Loucy (cell line): ENCODE measurements at regions not wholly inside any gene's neighbourhood (a gene's known extent, or its start where the extent isn't known, plus 50 kb on each side); places are given as distances from the start of the nearest gene placed in this dataset.
A peak's percentile ranks its signal among the peaks of the same experiment; 100 is the strongest.

ENCODE experiments used
- H2AFZ ChIP-seq: fragments of 200-600 bp; sonication (generic); 2 replicates; pipeline ENCODE4 v1.6.0; 2016; ENCODE audit warnings: antibody characterized with exemption, mild to moderate bottlenecking, low read length, moderate library complexity
- H3F3A ChIP-seq: fragments of 200-600 bp; 2 replicates; pipeline ENCODE4 v1.6.0; 2016; ENCODE audit warnings: antibody characterized with exemption, low read depth, mild to moderate bottlenecking
- H3K27me3 ChIP-seq: fragments of 200-600 bp; sonication (generic); 2 replicates; pipeline ENCODE4 v1.6.1; 2014; ENCODE audit warnings: low read length, mild to moderate bottlenecking; ENCODE audit not compliant: insufficient read depth, poor library complexity, severe bottlenecking
- H3K36me3 ChIP-seq: fragments of 200-600 bp; sonication (generic); 2 replicates; pipeline ENCODE4 v1.6.1; 2016; ENCODE audit warnings: low read length; ENCODE audit not compliant: insufficient read depth
- H3K4me1 ChIP-seq: fragments of 200-600 bp; sonication (generic); 2 replicates; pipeline ENCODE4 v1.5.1; 2014; ENCODE audit warnings: low read length, mild to moderate bottlenecking; ENCODE audit not compliant: insufficient read depth, poor library complexity, severe bottlenecking
- H3K4me2 ChIP-seq: fragments of 200-600 bp; sonication (generic); 2 replicates; pipeline ENCODE4 v1.6.0; 2014; ENCODE audit warnings: antibody characterized with exemption, low read length, low read depth, mild to moderate bottlenecking; ENCODE audit not compliant: poor library complexity, severe bottlenecking
- H3K4me3 ChIP-seq: fragments of 200-600 bp; sonication (generic); 2 replicates; pipeline ENCODE4 v1.5.1; 2014; ENCODE audit warnings: low read length, mild to moderate bottlenecking, mixed read lengths; ENCODE audit not compliant: poor library complexity, severe bottlenecking
- H3K79me2 ChIP-seq: fragments of 200-600 bp; sonication (generic); 2 replicates; pipeline ENCODE4 v1.6.1; 2014; ENCODE audit warnings: low read length; ENCODE audit not compliant: insufficient read depth
- H3K9ac ChIP-seq: fragments of 200-600 bp; sonication (generic); 2 replicates; pipeline ENCODE4 v1.6.0; 2014; ENCODE audit warnings: mild to moderate bottlenecking, low read depth, low read length, moderate library complexity; ENCODE audit not compliant: poor library complexity, severe bottlenecking
- H3K9me2 ChIP-seq: fragments of 200-600 bp; sonication (generic); replicated peaks from 2 replicates; pipeline ENCODE4 v1.6.1; 2016; ENCODE audit warnings: low read depth, low read length, mixed read lengths
- H3K9me3 ChIP-seq: fragments of 200-600 bp; sonication (generic); 2 replicates; pipeline ENCODE4 v1.6.1; 2014; ENCODE audit warnings: mild to moderate bottlenecking, antibody characterized with exemption, low read length, low read depth; ENCODE audit not compliant: insufficient read depth
- H4K20me1 ChIP-seq: fragments of 200-600 bp; sonication (generic); 2 replicates; pipeline ENCODE4 v1.6.0; 2014; ENCODE audit warnings: antibody characterized with exemption, low read length, mild to moderate bottlenecking; ENCODE audit not compliant: insufficient read depth, poor library complexity, severe bottlenecking
- CTCF ChIP-seq: fragments of 200-600 bp; sonication (generic); conservative IDR thresholded peaks from 2 replicates; pipeline ENCODE4 v1.5.1; 2014; ENCODE audit warnings: mild to moderate bottlenecking, antibody characterized with exemption, low read length
- EZH2phosphoT487 ChIP-seq: fragments of 200-600 bp; IDR thresholded peaks from 2 replicates; pipeline ENCODE4 v1.6.1; 2018; ENCODE audit warnings: antibody characterized with exemption, mild to moderate bottlenecking, moderate library complexity, borderline replicate concordance

GRCh38 chr3:168850109-168850508 lies 754.4 kb upstream of the GOLIM4 start:
- Histone ChIP-seq H3K4me1 (no peaks in the 10 kb centered on the region), H3K4me3 (no peak overlapping the region), H3K9me3 (no peaks in the 10 kb centered on the region), H3K4me2 (no peak overlapping the region), H3K27me3 (peaks cover 30% of the 10 kb centered on the region), H4K20me1 (no peaks in the 10 kb centered on the region), H3K9me2 (no peaks in the 10 kb centered on the region), H3F3A (no peaks in the 10 kb centered on the region), H3K36me3 (no peaks in the 10 kb centered on the region), H3K9ac (no peak overlapping the region), H2AFZ (no peak overlapping the region), H3K79me2 (no peaks in the 10 kb centered on the region)
- TF ChIP-seq EZH2phosphoT487 (no peak), CTCF (no peak)

GRCh38 chr3:168847291-168847883 lies 751.7 kb upstream of the GOLIM4 start:
- no peaks in the 10 kb centered on the region for H3K36me3 ChIP-seq
- no peaks in the 10 kb centered on the region for H3K4me1 ChIP-seq
- peaks cover 13% of the 10 kb centered on the region for H3K27me3 ChIP-seq
- peak overlapping the region; percentile 47 for H3K4me2 ChIP-seq
- H3K9me3 ChIP-seq = no peaks in the 10 kb centered on the region
- no peak for TF ChIP-seq EZH2phosphoT487
- peak; percentile 88 for TF ChIP-seq CTCF
- H3K9ac ChIP-seq = no peak overlapping the region
- H3F3A ChIP-seq = no peaks in the 10 kb centered on the region
- peak overlapping the region; percentile 63; the same call in 1 of the 2 replicates for H2AFZ ChIP-seq
- peak overlapping the region; percentile 57 for H3K4me3 ChIP-seq
- no peaks in the 10 kb centered on the region for H3K79me2 ChIP-seq
- no peaks in the 10 kb centered on the region for H4K20me1 ChIP-seq
- H3K9me2 ChIP-seq = no peaks in the 10 kb centered on the region

GRCh38 chr3:168844894-168845482 lies 749.3 kb upstream of the GOLIM4 start:
- Histone ChIP-seq H3K4me1 (no peaks in the 10 kb centered on the region), H3K27me3 (peaks cover 4% of the 10 kb centered on the region), H3K79me2 (no peaks in the 10 kb centered on the region), H3F3A (no peaks in the 10 kb centered on the region), H3K9ac (no peak overlapping the region), H4K20me1 (no peaks in the 10 kb centered on the region), H3K9me2 (no peaks in the 10 kb centered on the region), H3K4me2 (no peak overlapping the region), H3K36me3 (no peaks in the 10 kb centered on the region), H2AFZ (no peak overlapping the region), H3K4me3 (no peak overlapping the region), H3K9me3 (no peaks in the 10 kb centered on the region)
- TF ChIP-seq EZH2phosphoT487 = no peak
- TF ChIP-seq CTCF = no peak
